ENCODE measurements at regions not wholly inside any gene's neighbourhood (a gene's known extent, or its start where the extent isn't known, plus 50 kb on each side); places are given as distances from the start of the nearest gene placed in this dataset.
"Not testable (repeated sequence)": the region's sequence is repeated elsewhere in the genome, so short reads cannot be mapped to it uniquely, and the experiment has no call there.

DNA sequence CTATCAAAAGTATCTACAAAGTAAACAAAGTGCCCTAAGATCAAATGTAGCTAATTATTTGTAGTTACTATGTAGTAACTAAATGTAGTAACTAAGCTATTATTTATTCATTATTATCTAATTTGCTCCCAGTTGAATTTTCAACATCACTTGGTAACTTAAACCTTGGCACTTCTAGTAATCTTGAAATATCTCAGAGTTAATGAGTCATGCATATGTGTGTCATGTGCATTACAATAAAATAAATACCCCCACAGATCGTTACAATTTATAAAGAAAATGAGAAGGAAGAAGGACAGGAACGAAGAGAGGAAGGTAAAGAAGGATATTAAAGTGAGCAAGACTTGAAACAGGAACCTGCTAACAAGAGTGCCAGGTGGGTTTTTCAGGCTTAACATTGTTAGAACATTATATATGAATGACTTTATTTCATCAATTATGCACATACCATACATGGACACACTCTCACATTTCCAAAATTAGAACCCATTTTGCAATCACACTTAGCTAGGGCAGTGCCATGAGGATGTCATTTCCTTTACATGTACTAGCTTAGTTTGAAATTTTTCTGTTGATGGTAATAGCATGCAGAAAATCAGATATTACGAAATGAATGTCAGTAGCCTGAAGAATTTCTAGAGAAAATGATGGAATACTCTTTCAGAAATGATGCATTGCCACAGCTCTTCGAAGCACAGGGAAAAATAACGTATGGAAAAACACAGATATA lies 1670.4 kb upstream of the AGA start:
- no peak for DNase-seq (ENCODE audit: low read depth in 2 of 2)

DNA sequence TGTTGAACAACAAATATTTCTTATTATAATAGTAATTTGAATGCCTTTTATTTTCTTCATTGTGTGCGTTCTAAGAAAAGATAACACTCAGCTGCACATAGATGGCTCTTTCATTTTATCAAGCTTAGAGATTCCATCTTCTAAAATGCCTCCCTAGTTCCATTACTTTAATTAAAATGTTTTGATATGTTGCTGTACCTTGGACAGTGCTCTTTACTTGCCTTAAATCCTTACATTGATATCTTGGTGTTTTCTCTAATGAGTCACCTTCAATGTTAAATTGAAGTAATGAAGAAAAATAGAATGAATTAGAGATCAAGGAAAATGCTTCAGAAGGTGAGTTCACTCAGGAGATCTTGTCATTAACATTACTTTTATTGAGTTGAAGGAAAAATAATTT lies 1672.4 kb upstream of the AGA start:
- DNase-seq (ENCODE audit: low read depth in 2 of 2): no peak

DNA sequence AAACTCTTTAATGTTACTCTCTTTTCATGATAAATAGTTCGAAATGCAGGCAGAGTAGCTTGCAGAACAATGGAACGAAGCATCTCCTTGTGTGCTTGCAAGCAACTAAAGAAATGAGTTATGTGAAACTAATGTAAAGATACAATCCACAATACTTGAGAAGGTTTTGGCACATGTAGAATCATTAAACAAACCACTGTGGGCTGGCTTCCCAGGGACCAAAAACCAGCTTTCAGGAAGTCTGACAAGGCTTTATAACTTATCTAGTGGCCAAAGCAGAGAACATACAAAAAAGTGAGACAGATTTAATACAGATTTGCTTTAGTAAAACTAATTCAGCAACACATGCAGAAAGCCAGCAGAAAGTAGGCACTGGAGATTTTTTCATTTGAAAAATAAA lies 1673.8 kb upstream of the AGA start:
- no peak for DNase-seq (ENCODE audit: low read depth in 2 of 2)

DNA sequence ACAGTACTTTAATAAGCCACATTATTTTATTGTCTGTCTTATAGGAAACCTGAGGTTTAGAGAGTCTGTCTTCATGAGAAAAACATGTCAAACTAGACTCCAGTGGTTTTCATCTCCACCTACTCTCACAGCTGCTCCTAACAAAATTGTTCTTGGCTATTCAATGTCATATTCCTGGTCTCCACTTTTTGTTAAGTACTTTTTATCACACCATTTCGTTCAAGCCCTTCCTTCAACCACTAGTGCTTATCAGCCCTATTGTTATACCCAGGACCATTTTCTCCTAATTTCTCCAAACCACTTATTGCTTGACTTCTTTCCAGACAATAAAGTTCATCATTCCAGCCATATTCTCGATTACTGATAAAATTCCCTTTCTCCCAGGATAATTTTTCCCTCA lies 1674.3 kb upstream of the AGA start:
- no peak for DNase-seq (ENCODE audit: low read depth in 2 of 2)

DNA sequence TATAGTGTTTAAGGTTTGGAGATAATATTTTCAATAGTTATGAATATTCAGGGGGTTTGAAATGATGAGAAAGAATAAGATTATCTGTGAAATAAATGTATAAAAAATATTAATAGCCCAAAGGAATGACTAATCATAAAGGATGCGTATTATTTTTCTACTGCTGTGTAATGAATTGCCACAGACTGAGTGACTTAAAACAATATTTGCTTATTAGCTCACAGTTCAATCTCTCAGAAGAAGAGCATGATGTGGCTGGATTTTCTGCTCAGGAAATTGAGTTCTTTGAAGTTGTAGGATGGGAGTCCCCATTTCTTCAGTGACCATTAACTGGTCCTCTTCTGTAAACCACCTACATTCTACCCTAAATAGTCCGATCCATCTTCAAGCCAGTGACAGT lies 1680.8 kb upstream of the AGA start:
- no peak for DNase-seq (ENCODE audit: low read depth in 2 of 2)

DNA sequence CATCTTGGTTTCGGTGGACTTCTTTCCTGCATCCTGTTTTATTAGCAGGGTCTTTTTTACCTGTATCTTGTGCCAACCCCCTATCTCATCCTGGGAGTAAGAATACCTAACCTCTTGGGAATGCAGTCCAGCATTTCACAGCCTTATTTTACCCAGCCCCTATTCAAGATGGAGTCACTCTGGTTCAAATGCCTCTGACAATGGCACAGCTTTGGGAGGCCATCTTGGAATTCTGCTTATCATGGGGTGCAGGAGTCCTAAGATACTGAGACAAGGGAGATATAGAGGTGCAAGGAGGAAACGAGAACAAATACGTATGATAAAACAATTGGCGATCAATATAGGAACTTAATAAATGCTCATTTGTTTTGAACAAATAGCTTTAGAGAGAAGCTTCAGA lies 1682.2 kb upstream of the AGA start:
- no peak for DNase-seq (ENCODE audit: low read depth in 2 of 2)

DNA sequence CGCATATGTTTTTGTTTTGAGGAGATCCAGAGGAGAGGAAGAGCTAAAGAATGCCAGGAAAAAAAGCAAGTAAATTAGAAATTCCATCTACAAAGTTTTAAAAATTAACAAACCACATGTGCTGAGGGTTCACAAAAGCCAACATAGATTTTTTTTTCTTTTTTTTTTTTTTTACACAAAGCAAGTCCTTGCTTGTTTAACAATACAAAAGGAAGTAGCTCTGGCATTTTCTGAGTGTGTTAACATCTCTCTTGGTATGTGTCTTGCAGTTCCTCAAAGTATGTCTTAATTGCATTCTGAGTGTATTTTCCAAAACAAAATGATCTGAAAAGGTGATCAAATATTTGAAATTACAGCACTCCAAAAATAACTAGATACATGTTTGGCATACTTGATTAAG lies 1682.7 kb upstream of the AGA start:
- no peak for DNase-seq (ENCODE audit: low read depth in 2 of 2)

DNA sequence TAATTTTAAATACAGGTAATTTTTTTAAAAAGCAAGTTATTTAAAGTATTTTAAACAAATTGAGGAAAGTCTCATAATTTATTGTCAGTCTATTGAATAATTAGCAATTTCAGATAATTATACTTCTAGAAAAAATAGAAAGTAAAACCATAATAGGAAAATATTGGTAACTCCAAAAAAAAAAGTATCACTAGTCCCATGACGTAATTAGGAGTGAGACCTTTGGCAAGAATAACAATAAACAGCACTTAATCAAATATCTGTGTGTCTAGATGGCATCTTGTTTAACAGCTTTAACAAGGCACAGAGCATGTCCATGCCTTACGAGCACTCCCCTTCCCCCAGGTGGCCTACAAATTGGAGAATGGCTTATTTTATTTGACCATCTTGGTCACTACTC lies 1683.6 kb upstream of the AGA start:
- DNase-seq (ENCODE audit: low read depth in 2 of 2): no peak

DNA sequence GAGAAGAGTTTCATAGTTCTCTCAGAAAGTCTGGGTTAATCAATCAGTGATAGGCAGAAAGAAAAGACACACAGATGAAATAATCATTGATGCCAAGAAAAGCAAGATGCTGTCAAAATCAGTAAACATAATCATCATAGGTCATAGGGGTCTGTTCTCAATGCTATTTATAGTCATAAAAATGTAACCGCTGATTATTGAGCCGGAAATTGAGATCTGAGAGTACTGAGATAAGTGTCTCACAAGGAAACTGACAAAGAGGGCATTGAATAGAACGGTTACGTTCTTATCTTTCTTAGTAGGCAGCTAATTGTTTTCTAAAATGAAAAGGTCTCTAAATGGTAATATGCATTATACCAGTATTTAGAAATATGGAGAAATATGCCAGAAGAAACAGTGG lies 1686.1 kb upstream of the AGA start:
- no peak for DNase-seq (ENCODE audit: low read depth in 2 of 2)

DNA sequence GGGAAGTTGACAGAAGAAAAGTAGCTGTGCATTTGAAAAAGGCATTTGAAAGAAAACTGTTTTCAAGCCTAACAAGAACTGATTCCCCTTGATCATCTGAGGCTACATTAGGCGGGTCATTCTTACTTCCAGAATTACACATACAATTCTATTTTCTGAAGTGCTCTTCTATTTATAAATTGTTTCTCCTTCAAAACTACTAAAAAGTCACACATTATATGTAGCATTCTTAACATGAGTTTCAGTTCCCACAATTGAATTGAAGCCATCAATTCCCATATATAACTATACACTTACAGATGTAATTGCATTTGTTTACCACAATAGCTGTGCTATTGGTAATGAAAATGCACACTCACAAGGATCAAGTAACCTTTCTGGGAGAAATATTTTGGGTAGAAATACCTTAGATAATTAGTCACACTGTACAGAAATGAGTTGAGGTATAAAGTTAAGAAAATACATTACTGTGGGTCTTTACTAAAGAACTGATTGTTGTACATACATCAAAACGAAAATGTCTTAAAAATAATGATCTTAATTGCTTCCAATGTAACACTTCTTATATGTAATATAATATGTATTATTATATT lies 1688.0 kb upstream of the AGA start:
- no peak for DNase-seq (ENCODE audit: low read depth in 2 of 2)

DNA sequence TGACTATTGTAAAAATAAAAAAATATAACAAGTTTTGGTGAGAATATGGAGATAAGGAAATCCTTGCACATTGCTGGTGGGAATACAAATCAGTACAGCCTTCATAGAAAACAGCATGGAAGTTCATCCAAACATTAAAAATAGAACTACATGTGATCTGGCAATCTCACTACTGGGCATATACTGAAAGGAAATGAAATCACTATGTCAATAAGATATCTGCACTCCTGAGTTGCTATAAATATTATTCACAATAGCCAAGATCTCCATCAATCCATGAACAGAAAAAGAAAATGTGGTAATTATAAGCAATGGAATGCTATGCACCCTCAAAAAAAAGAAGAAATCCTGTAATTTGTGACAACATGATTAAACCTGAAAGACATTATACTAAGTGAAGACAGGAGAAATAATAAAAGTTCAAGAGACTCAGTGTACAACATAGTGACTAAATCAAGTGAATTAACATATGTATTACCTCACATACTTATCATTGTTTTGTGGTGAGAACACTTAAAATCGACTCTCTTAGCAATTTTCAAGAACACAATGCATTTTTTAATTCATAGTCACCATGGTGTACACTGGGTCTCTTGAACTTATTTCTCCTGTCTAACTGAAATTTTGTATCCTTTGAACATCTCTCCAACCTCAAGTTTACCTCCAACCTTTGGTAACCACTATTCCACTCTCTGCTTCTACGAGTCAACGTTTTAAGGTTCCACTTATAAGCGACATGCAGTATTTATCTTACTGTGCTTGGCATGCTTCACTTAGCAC lies 1703.7 kb upstream of the AGA start:
- no peak for DNase-seq (ENCODE audit: low read depth in 2 of 2)

DNA sequence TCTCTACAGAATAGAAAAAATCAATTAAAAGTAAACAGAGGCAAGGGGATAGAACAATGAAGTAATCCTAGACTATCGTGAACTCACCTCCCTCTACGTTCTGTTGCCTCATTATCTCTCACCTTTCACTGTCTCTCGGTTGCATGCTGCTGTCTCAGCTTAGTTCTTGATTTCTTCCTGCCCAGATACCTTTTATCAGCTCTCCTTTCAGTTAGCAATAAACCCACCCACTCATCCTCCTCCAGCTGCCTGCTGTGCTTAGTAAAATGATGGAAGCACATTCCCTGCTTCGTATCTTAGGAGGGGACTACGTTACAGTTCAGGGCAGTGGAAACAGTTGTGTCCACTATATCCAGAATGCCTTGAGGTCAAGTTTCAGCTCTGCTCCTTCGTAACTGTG lies 1709.5 kb upstream of the AGA start:
- no peak for DNase-seq (ENCODE audit: low read depth in 2 of 2)

DNA sequence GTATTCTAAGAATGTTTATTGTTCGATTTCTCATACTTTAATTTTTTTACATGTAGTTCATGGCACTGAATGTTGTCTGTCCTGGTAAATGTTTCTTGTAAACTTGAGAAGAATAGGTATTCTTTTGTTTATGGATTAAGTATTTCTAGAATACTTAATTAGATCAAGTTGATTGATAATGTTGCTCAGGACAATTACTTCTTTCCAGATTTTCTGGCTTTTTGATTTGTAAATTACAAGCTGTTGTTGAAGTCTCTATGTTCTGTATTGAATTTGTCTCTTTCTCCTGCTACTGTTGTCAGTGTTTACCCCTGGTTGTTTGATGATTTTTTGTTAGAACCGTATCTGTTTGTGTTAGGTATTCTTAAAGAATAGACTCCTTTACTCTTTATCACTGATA lies 1720.9 kb upstream of the AGA start:
- no peak for DNase-seq (ENCODE audit: low read depth in 2 of 2)

DNA sequence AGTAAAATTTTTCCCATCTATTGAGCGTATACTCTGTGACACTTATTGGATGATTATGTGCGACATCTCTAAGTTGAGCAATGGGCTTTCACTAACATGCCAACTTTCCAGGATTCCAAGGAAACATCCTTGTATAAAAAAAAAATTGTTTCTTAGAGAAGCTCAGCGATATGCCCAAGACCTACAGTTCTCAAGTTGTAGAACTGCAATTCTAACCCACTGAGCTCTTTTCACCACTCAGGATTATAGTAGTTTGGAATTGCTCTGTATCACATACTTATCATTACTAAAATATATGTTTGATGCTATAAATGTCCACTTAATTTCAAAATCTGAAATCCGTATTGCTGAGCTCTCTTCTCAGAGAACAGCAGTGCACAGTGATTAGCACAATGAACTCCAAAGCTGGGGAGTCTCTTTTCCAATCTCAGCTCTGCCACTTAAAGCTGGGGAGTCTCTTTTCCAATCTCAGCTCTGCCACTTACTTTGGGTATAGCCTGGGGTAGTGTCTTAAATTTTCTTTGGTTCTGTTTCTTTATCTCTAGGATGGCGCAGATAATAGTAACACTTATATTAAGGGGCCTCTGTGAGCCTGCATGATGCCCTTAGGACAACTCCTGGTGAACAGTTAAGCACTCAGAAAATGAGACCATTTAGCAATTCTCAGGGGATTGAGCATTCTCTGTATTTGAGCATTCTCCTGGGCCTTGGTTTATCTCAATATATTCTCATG lies 1722.2 kb upstream of the AGA start:
- DNase-seq (ENCODE audit: low read depth in 2 of 2): no peak

DNA sequence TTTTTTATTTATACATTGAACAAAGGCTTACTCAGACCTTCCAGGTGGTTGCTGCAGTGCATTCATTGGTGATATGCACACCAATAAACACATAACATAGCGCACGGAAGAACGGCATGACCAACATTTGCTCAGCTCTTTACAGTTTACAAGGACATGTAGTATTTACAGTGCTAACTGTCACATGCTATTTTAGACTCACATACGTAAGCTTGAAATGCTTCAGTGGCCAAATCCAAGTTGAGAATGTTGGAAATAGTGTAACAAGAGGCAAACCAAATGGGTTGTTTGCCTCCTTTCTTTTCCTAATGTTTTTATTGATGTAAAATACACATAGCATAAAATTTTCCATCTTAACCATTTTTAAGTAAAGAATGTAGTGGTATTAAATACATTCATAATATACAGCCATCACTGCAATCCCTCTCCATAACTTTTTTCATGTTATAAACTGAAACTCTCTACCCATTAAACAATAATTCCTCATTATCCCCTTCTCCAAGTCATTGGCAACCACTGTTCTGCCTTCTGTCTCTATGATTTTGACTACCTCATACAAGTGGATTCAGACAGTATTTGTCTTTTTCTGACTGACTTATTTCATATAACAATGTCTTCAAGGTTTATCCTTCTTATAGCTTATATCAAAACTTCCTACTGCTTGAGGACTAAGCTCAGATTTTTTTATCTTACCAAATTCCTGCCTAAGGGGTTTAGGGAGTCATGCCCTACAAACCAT lies 1722.9 kb upstream of the AGA start:
- DNase-seq (ENCODE audit: low read depth in 2 of 2): no peak

DNA sequence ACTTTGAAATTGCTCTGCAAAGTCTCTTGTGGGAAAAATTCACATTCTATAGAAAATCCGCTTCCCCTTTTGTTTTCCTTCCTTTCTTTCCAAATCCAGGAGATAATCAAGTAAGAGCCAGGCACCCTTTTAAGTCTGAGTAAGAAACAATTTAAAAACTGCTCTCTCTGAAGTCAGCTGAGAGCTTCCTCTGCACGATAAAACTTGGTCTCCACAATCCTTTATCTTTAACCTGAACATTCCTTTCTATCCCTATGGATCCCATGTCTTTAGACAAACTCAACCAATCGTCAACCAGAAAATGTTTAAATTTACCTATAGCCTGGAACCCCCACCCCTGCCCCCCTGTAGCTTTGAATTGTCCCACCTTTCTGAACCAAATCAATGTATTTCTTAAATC lies 1723.6 kb upstream of the AGA start:
- no peak for DNase-seq (ENCODE audit: low read depth in 2 of 2)

DNA sequence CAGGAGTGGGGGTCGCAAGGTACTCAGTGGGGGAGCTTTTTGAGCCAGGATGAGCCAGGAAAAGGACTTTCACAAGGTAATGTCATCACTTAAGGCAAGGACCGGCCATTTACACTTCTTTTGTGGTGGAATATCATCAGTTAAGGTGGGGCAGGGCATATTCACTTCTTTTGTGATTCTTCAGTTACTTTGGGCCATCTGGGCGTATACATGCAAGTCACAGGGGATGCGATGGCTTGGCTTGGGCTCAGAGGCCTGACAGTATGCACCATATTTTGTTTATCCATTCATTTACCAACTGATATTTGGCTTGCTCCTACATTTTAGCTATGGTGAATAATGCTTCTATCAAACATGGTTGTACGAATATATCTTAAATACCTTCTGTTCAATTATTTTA lies 1728.1 kb upstream of the AGA start:
- not testable (repeated sequence) for DNase-seq (ENCODE audit: low read depth in 2 of 2)

DNA sequence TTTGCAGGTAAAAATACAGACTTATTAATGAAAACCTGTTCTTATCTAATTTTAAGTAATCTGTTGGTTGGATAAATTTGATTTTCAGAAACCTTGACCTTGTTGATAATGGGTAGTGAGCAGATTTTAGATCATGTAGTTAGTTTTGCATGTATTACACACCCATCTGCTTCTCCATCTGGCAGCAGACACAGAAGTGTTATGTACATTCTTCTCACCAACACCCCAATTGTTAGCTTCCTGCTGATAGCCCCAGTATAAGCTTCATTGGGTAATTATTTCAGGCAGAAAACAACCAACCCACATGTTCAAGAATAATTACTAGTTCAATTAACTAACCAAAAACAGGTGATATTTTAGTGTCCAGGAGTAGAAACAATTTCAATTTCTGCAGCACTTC lies 1740.5 kb upstream of the AGA start:
- DNase-seq (ENCODE audit: low read depth in 2 of 2): no peak

DNA sequence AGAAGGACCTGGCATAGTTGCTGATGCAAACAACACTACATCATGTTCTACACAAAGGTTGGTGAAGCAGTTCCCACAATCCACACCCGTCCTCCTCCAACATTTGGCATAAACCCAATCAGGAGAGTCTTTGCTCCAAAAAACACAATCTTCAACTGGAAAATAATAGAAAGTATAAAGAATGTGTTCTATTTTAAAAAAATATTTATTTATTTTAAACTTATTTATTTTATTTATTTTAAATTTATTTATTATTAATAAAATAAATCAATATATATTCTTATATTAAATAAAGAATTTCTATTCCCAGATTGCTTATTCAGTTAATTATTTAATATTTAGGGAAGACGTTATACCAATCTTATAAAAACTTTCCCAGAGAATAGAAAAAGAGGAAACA lies 1753.7 kb upstream of the AGA start:
- DNase-seq (ENCODE audit: low read depth in 2 of 2): no peak

DNA sequence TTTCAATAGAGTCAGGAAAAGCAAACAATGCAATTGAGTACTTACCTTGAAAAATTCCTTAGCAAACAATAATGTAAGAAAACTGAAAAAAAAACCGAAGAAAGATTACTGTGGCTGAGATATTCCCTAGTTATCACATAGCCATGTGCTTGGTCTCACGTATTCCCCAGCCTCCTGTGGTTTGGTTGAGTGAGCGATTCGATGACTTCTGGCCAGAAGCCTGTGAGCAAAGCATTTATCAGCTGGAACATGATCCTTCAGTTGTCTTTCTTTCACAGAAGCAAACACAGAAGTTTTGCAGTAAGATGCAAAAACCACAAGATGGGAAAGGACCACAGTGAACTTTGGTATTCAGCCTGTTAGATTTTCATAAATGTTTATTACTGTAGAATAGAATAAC lies 1754.3 kb upstream of the AGA start:
- no peak for DNase-seq (ENCODE audit: low read depth in 2 of 2)

DNA sequence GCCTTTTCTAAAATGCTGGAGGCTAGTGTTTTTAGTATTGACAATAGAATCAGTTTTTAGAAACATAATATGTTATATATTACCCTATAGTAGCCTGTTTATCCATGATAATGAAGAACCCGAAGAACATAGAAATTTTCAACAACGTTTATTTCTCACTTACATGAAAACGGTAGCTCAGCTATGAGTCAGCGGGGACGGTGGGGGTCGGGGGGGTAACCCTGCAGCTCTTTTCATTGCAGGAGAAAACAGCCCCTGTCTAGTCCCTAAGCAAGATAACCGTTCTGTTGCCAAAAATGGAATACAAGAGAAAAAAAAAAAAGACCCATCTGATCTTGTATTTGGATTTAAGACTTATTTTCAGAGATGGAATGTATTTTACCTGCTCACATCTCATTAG lies 1758.4 kb upstream of the AGA start:
- no peak for DNase-seq (ENCODE audit: low read depth in 2 of 2)

DNA sequence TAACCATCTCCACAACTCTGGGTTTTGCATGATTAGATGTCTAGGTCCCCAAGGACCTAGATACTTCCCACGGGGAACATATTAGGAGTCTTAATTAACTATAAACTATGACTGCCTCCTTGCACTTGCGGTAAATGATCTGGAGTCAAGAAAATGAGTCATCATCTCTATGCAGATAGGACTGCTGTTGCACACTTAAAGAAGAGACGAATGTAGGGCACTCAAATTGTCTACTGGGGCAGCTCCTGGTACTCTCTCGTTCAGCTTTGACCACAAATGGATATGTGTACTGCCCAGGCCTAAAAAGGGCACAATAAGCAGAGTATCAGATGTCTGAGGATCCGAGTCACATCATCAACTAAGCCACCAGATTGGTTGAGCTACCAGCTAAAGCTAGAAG lies 1783.4 kb upstream of the AGA start:
- DNase-seq (ENCODE audit: low read depth in 2 of 2): no peak
